ENCODE measurements at regions not wholly inside any gene's neighbourhood (a gene's known extent, or its start where the extent isn't known, plus 50 kb on each side); places are given as distances from the start of the nearest gene placed in this dataset.

DNA sequence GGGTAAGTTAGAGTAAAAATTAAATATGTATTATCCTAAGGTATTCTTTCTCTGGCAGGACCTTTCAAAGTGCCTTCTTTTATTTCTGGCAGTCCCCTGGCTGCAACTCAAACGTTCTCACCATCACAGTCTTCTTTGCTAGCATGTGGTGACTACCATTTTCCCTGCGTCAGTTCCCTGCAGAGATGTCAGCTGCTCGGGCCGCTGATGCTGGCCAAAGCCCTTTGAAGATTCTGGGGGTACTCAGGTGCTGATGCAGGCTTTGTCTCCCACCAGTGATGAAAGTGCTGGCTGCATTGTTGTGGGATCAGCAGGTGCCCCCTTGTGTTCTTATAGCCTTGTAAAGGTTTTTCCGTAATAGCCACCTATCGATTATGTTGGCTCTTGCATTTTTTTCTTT, 140.1 kb downstream of the BTBD3 start:
- TF ChIP-seq, protein P1, sequence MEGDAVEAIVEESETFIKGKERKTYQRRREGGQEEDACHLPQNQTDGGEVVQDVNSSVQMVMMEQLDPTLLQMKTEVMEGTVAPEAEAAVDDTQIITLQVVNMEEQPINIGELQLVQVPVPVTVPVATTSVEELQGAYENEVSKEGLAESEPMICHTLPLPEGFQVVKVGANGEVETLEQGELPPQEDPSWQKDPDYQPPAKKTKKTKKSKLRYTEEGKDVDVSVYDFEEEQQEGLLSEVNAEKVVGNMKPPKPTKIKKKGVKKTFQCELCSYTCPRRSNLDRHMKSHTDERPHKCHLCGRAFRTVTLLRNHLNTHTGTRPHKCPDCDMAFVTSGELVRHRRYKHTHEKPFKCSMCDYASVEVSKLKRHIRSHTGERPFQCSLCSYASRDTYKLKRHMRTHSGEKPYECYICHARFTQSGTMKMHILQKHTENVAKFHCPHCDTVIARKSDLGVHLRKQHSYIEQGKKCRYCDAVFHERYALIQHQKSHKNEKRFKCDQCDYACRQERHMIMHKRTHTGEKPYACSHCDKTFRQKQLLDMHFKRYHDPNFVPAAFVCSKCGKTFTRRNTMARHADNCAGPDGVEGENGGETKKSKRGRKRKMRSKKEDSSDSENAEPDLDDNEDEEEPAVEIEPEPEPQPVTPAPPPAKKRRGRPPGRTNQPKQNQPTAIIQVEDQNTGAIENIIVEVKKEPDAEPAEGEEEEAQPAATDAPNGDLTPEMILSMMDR (IDR thresholded peaks at IDR 0.05; ENCODE audit: extremely low read depth in 1 of 2, insufficient read depth in 1 of 2, low read depth in 1 of 2, low read length in 2 of 2), result no peak
- TF ChIP-seq EZH2 (IDR thresholded peaks at IDR 0.05; ENCODE audit: borderline replicate concordance, low read depth, low read length, severe bottlenecking) (no peak), POLR2A (IDR thresholded peaks at IDR 0.05; ENCODE audit: low read depth, low read length) (no peak), JUN (IDR thresholded peaks at IDR 0.05; ENCODE audit: borderline replicate concordance, insufficient read depth, insufficient read length, low read depth) (no peak), POLR2AphosphoS5 (IDR thresholded peaks at IDR 0.05; ENCODE audit: insufficient read depth, low read depth, low read length) (no peak), GATA2 (IDR thresholded peaks at IDR 0.05; ENCODE audit: insufficient read depth, insufficient read length, low read depth, low read length) (no peak), MYC (IDR thresholded peaks at IDR 0.05; ENCODE audit: low read depth, low read length) (no peak)
- TF ChIP-seq, protein P2, sequence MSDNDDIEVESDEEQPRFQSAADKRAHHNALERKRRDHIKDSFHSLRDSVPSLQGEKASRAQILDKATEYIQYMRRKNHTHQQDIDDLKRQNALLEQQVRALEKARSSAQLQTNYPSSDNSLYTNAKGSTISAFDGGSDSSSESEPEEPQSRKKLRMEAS (IDR thresholded peaks at IDR 0.05; ENCODE audit: insufficient read depth, insufficient read length), result no peak
